ENCODE measurements at regions not wholly inside any gene's neighbourhood (a gene's known extent, or its start where the extent isn't known, plus 50 kb on each side); places are given as distances from the start of the nearest gene placed in this dataset.

DNA sequence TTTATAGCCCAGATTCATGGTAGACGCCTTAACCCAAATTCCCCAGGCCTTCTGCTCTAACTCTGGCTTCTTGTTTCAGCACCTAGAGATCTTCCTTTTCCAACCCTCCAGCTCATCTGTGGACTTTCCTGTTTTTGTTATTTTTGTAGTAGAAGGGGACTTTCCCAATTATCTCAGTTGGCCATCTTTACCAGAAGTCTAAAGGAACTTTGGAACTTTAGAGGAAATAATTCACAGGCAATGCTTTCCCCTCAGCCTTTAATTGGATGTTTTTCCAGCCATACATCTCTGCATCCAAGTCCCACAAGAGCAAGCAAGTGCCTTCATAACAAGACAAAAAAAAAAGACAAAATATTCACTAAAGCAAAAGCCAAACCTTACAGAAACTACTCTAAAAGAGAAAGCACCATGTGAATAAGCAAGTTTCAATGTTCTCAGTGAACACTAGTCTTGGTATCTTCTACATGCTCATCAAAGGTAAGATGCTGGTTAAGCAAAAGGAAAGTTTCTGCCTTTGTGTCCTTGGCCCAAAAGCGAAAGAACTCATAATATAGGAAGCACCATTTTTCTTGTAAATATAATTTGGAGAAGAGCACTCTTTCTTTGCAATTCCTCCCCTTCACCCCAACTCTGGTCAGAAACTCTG lies 377.3 kb downstream of the SETD4 start (continued):
- TF ChIP-seq, protein P1, sequence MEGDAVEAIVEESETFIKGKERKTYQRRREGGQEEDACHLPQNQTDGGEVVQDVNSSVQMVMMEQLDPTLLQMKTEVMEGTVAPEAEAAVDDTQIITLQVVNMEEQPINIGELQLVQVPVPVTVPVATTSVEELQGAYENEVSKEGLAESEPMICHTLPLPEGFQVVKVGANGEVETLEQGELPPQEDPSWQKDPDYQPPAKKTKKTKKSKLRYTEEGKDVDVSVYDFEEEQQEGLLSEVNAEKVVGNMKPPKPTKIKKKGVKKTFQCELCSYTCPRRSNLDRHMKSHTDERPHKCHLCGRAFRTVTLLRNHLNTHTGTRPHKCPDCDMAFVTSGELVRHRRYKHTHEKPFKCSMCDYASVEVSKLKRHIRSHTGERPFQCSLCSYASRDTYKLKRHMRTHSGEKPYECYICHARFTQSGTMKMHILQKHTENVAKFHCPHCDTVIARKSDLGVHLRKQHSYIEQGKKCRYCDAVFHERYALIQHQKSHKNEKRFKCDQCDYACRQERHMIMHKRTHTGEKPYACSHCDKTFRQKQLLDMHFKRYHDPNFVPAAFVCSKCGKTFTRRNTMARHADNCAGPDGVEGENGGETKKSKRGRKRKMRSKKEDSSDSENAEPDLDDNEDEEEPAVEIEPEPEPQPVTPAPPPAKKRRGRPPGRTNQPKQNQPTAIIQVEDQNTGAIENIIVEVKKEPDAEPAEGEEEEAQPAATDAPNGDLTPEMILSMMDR (IDR thresholded peaks at IDR 0.05), result no peak
- TF ChIP-seq JUN (IDR thresholded peaks at IDR 0.05), result no peak
- no peak for TF ChIP-seq RCOR1 (IDR thresholded peaks at IDR 0.05; ENCODE audit: low read depth, low read length)
- no peak for TF ChIP-seq EP300 (IDR thresholded peaks at IDR 0.05)

DNA sequence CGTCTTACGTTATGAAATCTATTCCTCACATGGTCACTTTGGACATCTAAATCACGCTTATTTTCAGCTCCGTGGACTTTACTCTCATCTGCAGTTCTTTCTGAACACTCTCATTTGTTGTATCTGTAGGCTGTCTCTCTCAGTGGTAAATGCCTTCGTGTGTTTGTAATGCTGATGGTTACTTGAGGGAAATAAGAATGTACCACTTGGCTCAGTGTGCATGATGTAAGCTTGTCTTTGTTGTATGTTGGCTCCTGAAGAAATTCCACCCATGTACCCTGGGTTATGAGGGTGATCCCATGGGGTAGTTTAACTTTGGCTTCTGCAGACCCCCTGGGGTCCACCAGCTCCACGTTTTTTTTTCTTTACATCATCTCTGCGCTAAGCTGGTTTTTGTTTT lies 378.4 kb downstream of the SETD4 start:
- FAIRE-seq, result no peak
- no peak for ATAC-seq
- H3K4me2 ChIP-seq, result no peak overlapping the region
- ChIA-PET CTCF (interaction anchor here (0.7 kb wide), 1 partner anchor 787 kb away, joined by 3 read pairs; no protein-coding TSS in a partner anchor), POLR2A (no interaction called here)
- no peaks in the 10 kb centered on the region for H3K4me1 ChIP-seq
- no peak overlapping the region for H3K4me3 ChIP-seq
- TF ChIP-seq EP300 (IDR thresholded peaks at IDR 0.05) (no peak), MAZ (IDR thresholded peaks at IDR 0.05; ENCODE audit: borderline replicate concordance, low read depth, low read length) (no peak), HDAC2 (IDR thresholded peaks at IDR 0.05) (no peak), KDM5A (IDR thresholded peaks at IDR 0.05) (no peak), NPAS2 (CRISPR knock-in tag; IDR thresholded peaks at IDR 0.05; ENCODE audit: borderline replicate concordance) (no peak), NFE2L2 (conservative IDR thresholded peaks at IDR 0.05; ENCODE audit: low read length) (no peak), HOXB13 (CRISPR knock-in tag; IDR thresholded peaks at IDR 0.05; ENCODE audit: low read depth) (no peak), EHF (CRISPR knock-in tag; IDR thresholded peaks at IDR 0.05) (no peak), FOXS1 (CRISPR knock-in tag; IDR thresholded peaks at IDR 0.05) (no peak), HOXA7 (CRISPR knock-in tag; IDR thresholded peaks at IDR 0.05) (no peak), HEYL (CRISPR knock-in tag; IDR thresholded peaks at IDR 0.05) (no peak), JUNB (IDR thresholded peaks at IDR 0.05) (no peak), ZSCAN20 (CRISPR knock-in tag; IDR thresholded peaks at IDR 0.05) (no peak)
- TF ChIP-seq, protein P2, sequence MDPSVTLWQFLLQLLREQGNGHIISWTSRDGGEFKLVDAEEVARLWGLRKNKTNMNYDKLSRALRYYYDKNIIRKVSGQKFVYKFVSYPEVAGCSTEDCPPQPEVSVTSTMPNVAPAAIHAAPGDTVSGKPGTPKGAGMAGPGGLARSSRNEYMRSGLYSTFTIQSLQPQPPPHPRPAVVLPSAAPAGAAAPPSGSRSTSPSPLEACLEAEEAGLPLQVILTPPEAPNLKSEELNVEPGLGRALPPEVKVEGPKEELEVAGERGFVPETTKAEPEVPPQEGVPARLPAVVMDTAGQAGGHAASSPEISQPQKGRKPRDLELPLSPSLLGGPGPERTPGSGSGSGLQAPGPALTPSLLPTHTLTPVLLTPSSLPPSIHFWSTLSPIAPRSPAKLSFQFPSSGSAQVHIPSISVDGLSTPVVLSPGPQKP (IDR thresholded peaks at IDR 0.05; ENCODE audit: low read depth, low read length), result no peak
- TF ChIP-seq, protein P3, sequence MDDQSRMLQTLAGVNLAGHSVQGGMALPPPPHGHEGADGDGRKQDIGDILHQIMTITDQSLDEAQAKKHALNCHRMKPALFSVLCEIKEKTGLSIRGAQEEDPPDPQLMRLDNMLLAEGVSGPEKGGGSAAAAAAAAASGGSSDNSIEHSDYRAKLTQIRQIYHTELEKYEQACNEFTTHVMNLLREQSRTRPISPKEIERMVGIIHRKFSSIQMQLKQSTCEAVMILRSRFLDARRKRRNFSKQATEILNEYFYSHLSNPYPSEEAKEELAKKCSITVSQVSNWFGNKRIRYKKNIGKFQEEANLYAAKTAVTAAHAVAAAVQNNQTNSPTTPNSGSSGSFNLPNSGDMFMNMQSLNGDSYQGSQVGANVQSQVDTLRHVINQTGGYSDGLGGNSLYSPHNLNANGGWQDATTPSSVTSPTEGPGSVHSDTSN (IDR thresholded peaks at IDR 0.05), result no peak
- DNase-seq (ENCODE audit: low read depth in 1 of 2, low spot score in 1 of 2), result no peak
- no peaks in the 10 kb centered on the region for H3K9me3 ChIP-seq
- WGBS (ENCODE audit: missing lambda C conversion rate), result 37% methylated on average over 7 of the region's 7 CpGs
- no peak overlapping the region for H3K27ac ChIP-seq

DNA sequence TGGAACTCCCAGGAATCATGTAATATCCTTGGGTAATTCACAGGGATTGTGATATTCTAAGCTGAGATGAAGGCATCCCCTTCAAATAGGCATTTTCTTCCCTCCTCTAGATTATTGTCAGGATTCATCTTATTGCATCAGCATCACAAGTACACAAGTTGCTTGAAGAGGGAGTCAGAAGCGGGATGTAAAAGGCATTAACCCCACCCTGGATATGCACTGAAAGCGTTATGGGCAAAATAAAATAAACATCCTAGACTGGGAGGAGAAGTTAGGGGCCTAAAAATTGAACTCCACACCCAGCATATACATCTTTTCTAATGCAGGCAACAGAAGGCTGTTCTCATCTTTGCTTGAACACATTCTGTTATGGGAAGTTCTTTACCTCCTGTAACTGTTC lies 381.2 kb downstream of the SETD4 start:
- POLR2A ChIA-PET, result no interaction called here
- Histone ChIP-seq H3K4me2 (no peak overlapping the region), H3K4me3 (no peak overlapping the region), H3K9me3 (no peaks in the 10 kb centered on the region), H3K4me1 (no peaks in the 10 kb centered on the region), H3K27ac (no peak overlapping the region)
- FAIRE-seq (no peak), ATAC-seq (no peak), DNase-seq (ENCODE audit: low read depth in 1 of 2, low spot score in 1 of 2) (no peak)
- TF ChIP-seq JUNB (IDR thresholded peaks at IDR 0.05), result no peak
- TF ChIP-seq JUN (IDR thresholded peaks at IDR 0.05), result no peak
- no peak for TF ChIP-seq RAD21 (conservative IDR thresholded peaks at IDR 0.05 in 1 of 2, IDR thresholded peaks at IDR 0.05 in 1 of 2)
- no peak for TF ChIP-seq CEBPB (IDR thresholded peaks at IDR 0.05)
- no peak for TF ChIP-seq FOXS1 (CRISPR knock-in tag; IDR thresholded peaks at IDR 0.05)
- no peak for TF ChIP-seq RCOR1 (IDR thresholded peaks at IDR 0.05; ENCODE audit: low read depth, low read length)
- CTCF ChIA-PET, result no interaction called here
- 2% methylated on average over 2 of the region's 2 CpGs for WGBS (ENCODE audit: missing lambda C conversion rate)

Data from A549 (cell line).